HepG2 (cell line): ENCODE measurements at regions not wholly inside any gene's neighbourhood (a gene's known extent, or its start where the extent isn't known, plus 50 kb on each side); places are given as distances from the start of the nearest gene placed in this dataset.

ENCODE experiments used
- DPF2 ChIP-seq: sonication (generic); formaldehyde crosslinking; IDR thresholded peaks from 2 replicates; pipeline ENCODE4 v1.4.0; 2020; ENCODE audit warnings: mild to moderate bottlenecking, low read depth, missing genetic modification reagents, borderline replicate concordance
- GPN1 ChIP-seq: sonication (generic); formaldehyde crosslinking; IDR thresholded peaks from 2 replicates; pipeline ENCODE4 v1.5.1; 2020; ENCODE audit warnings: missing genetic modification reagents, borderline replicate concordance
- KMT2A ChIP-seq: sonication (generic); formaldehyde crosslinking; IDR thresholded peaks from 2 replicates; pipeline ENCODE4 v1.4.0; 2020; ENCODE audit warnings: missing genetic modification reagents
- ZBTB25 ChIP-seq: IDR thresholded peaks from 2 replicates; pipeline ENCODE4 v1.6.1; 2018; ENCODE audit warnings: missing genetic modification reagents
- ZBTB40 ChIP-seq, 2 experiments: fragments of 450-650 bp in 1 of 2; sonication (generic) in 1 of 2; formaldehyde crosslinking in 1 of 2; IDR thresholded peaks; 2 replicates each; pipeline versions ENCODE4 v1.6.1 to v1.8.0; 2016 to 2022; ENCODE audit warnings: antibody characterized with exemption in 1 of 2, mild to moderate bottlenecking in 1 of 2, missing genetic modification reagents in 1 of 2
- ZNF407 ChIP-seq: sonication (generic); formaldehyde crosslinking; IDR thresholded peaks from one replicate; pipeline ENCODE4 v1.5.1; 2020; ENCODE audit warnings: mild to moderate bottlenecking, missing genetic modification reagents; ENCODE audit errors: not compliant biosample characterization

GRCh38 chr1:11358984-11359383 lies 86.0 kb downstream of the UBIAD1 start (continued):
- TF ChIP-seq ZBTB40 (IDR thresholded peaks at IDR 0.05): no peak
- no peak for TF ChIP-seq ZBTB40 (CRISPR knock-in tag; IDR thresholded peaks at IDR 0.05)
- no peak for TF ChIP-seq ZBTB25
- no peak for TF ChIP-seq DPF2 (CRISPR knock-in tag)
- TF ChIP-seq ZNF407 (CRISPR knock-in tag): no peak
- TF ChIP-seq KMT2A (CRISPR knock-in tag): no peak
- no peak for TF ChIP-seq GPN1 (CRISPR knock-in tag)
